Smooth muscle cell (in vitro differentiated cells): ENCODE measurements at regions not wholly inside any gene's neighbourhood (a gene's known extent, or its start where the extent isn't known, plus 50 kb on each side); places are given as distances from the start of the nearest gene placed in this dataset.
A peak's percentile ranks its signal among the peaks of the same experiment; 100 is the strongest.

Source experiments
- DNase-seq: peaks from one replicate; lab custom pipeline; 2025; ENCODE audit not compliant: unreplicated experiment; lab: John Stamatoyannopoulos, UW
- H2AFZ ChIP-seq: fragments of 200-600 bp; sonication (generic); 2 replicates; pipeline ENCODE4 v1.6.0; 2016; ENCODE audit warnings: antibody characterized with exemption, low read depth, mild to moderate bottlenecking
- H3F3A ChIP-seq: fragments of 200-600 bp; sonication (generic); 2 replicates; pipeline ENCODE4 v1.6.0; 2017; ENCODE audit warnings: antibody characterized with exemption, low read depth
- H3K27ac ChIP-seq: fragments of 200-600 bp; sonication (generic); 2 replicates; pipeline ENCODE4 v1.5.1; 2016; ENCODE audit warnings: low read depth, mild to moderate bottlenecking
- H3K27me3 ChIP-seq: fragments of 200-600 bp; sonication (generic); 2 replicates; pipeline ENCODE4 v1.6.1; 2016; ENCODE audit warnings: low read depth, mild to moderate bottlenecking
- H3K36me3 ChIP-seq: fragments of 200-600 bp; sonication (generic); 2 replicates; pipeline ENCODE4 v1.5.1; 2016; ENCODE audit warnings: low read depth
- H3K4me1 ChIP-seq: fragments of 200-600 bp; sonication (generic); 2 replicates; pipeline ENCODE4 v1.5.1; 2016; ENCODE audit warnings: low read depth
- H3K4me2 ChIP-seq: fragments of 200-600 bp; sonication (generic); 2 replicates; pipeline ENCODE4 v1.6.0; 2016; ENCODE audit warnings: mild to moderate bottlenecking
- H3K4me3 ChIP-seq: fragments of 200-600 bp; sonication (generic); 2 replicates; pipeline ENCODE4 v1.5.1; 2016; ENCODE audit warnings: mild to moderate bottlenecking
- H3K79me2 ChIP-seq: fragments of 200-600 bp; sonication (generic); 2 replicates; pipeline ENCODE4 v1.6.0; 2016; ENCODE audit warnings: low read depth, mild to moderate bottlenecking
- H3K9ac ChIP-seq: fragments of 200-600 bp; sonication (generic); 2 replicates; pipeline ENCODE4 v1.6.0; 2016; ENCODE audit warnings: low read depth
- H3K9me3 ChIP-seq: fragments of 200-600 bp; sonication (generic); replicated peaks from 2 replicates; pipeline ENCODE4 v1.5.1; 2016; ENCODE audit warnings: low read depth
- H4K20me1 ChIP-seq: fragments of 200-600 bp; sonication (generic); 2 replicates; pipeline ENCODE4 v1.6.0; 2016; ENCODE audit warnings: low read depth
- CTCF ChIP-seq: fragments of 200-600 bp; sonication (generic); IDR thresholded peaks from 2 replicates; pipeline ENCODE4 v1.5.1; 2017; ENCODE audit warnings: borderline replicate concordance, mild to moderate bottlenecking, antibody characterized with exemption; ENCODE audit not compliant: insufficient read depth, poor library complexity, severe bottlenecking
- WGBS: methylation state at CpG from one replicate; pipeline ENCODE4 v1.1.7; 2016; ENCODE audit warnings: low lambda C conversion rate; 5-methylcytosine and 5-hydroxymethylcytosine counted together

GRCh38 chr16:7270006-7270405 is 62.6 kb upstream of the RBFOX1 start:
- H3K4me1 ChIP-seq, result no peaks in the 10 kb centered on the region
- no peak for TF ChIP-seq CTCF
- DNase-seq, result no peak
- H3F3A ChIP-seq, result no peaks in the 10 kb centered on the region
- H3K4me3 ChIP-seq, result no peak overlapping the region
- H3K79me2 ChIP-seq, result no peaks in the 10 kb centered on the region
- peaks cover 4% of the 10 kb centered on the region for H3K27me3 ChIP-seq
- H4K20me1 ChIP-seq, result no peaks in the 10 kb centered on the region
- no peak overlapping the region for H3K4me2 ChIP-seq
- H3K36me3 ChIP-seq, result no peaks in the 10 kb centered on the region
- H3K27ac ChIP-seq, result no peak overlapping the region
- H2AFZ ChIP-seq, result no peak overlapping the region
- H3K9me3 ChIP-seq, result no peaks in the 10 kb centered on the region
- no peak overlapping the region for H3K9ac ChIP-seq
- WGBS, result 61% methylated on average over 4 of the region's 4 CpGs

GRCh38 chr16:7268182-7268581 is 64.5 kb upstream of the RBFOX1 start:
- no peaks in the 10 kb centered on the region for H3K36me3 ChIP-seq
- no peaks in the 10 kb centered on the region for H3F3A ChIP-seq
- H3K27ac ChIP-seq, result no peak overlapping the region
- H2AFZ ChIP-seq, result no peak overlapping the region
- WGBS, result 16% methylated on average over 6 of the region's 6 CpGs
- H4K20me1 ChIP-seq, result no peaks in the 10 kb centered on the region
- H3K9ac ChIP-seq, result no peak overlapping the region
- peaks cover 2% of the 10 kb centered on the region for H3K27me3 ChIP-seq
- H3K4me1 ChIP-seq, result no peaks in the 10 kb centered on the region
- H3K9me3 ChIP-seq, result no peaks in the 10 kb centered on the region
- TF ChIP-seq CTCF, result peak; percentile 71
- no peak overlapping the region for H3K4me2 ChIP-seq
- H3K79me2 ChIP-seq, result no peaks in the 10 kb centered on the region
- DNase-seq, result no peak
- no peak overlapping the region for H3K4me3 ChIP-seq

GRCh38 chr16:7257016-7257415 is 75.6 kb upstream of the RBFOX1 start:
- no peak overlapping the region for H2AFZ ChIP-seq
- no peak overlapping the region for H3K9ac ChIP-seq
- H3K4me2 ChIP-seq, result no peak overlapping the region
- no peak for DNase-seq
- no peaks in the 10 kb centered on the region for H3F3A ChIP-seq
- H3K36me3 ChIP-seq, result no peaks in the 10 kb centered on the region
- H3K4me1 ChIP-seq, result no peaks in the 10 kb centered on the region
- H3K4me3 ChIP-seq, result no peak overlapping the region
- H3K9me3 ChIP-seq, result no peaks in the 10 kb centered on the region
- H3K27ac ChIP-seq, result no peak overlapping the region
- no peaks in the 10 kb centered on the region for H3K79me2 ChIP-seq
- peaks cover 13% of the 10 kb centered on the region for H3K27me3 ChIP-seq
- WGBS, result 89% methylated on average over 11 of the region's 11 CpGs
- no peak for TF ChIP-seq CTCF
- no peaks in the 10 kb centered on the region for H4K20me1 ChIP-seq

GRCh38 chr16:7246578-7246977 is 86.1 kb upstream of the RBFOX1 start:
- no peak for DNase-seq
- Histone ChIP-seq H3K4me3 (no peak overlapping the region), H3K27me3 (peaks cover 5% of the 10 kb centered on the region), H3K4me2 (no peak overlapping the region), H3K4me1 (no peaks in the 10 kb centered on the region), H3K9ac (no peak overlapping the region), H3K9me3 (no peaks in the 10 kb centered on the region), H3K27ac (no peak overlapping the region), H3K36me3 (no peaks in the 10 kb centered on the region), H3F3A (no peaks in the 10 kb centered on the region), H2AFZ (no peak overlapping the region), H4K20me1 (no peaks in the 10 kb centered on the region), H3K79me2 (no peaks in the 10 kb centered on the region)
- WGBS, result 38% methylated on average over 6 of the region's 6 CpGs
- no peak for TF ChIP-seq CTCF
